GM12878 (cell line): ENCODE measurements at regions not wholly inside any gene's neighbourhood (a gene's known extent, or its start where the extent isn't known, plus 50 kb on each side); places are given as distances from the start of the nearest gene placed in this dataset.

Source experiments
- BACH1 ChIP-seq: fragments of 450-650 bp; IDR thresholded peaks from 2 replicates; pipeline ENCODE4 v1.6.1; 2017; ENCODE audit warnings: mild to moderate bottlenecking, borderline replicate concordance
- SRF ChIP-seq, 2 experiments: IDR thresholded peaks; 2 replicates each; pipeline ENCODE4 v1.6.1; 2011; ENCODE audit warnings: low read depth in 2 of 2, low read length in 2 of 2, mild to moderate bottlenecking in 1 of 2, moderate library complexity in 1 of 2
- TAF1 ChIP-seq: IDR thresholded peaks from 2 replicates; pipeline ENCODE4 v1.6.1; 2011; ENCODE audit warnings: mild to moderate bottlenecking, low read depth, low read length, borderline replicate concordance
- TF ChIP-seq, protein P1 (sequence below): IDR thresholded peaks from 2 replicates; pipeline ENCODE4 v1.6.1; 2012; ENCODE audit warnings: low read depth, low read length, improper control_type of control experiment

DNA sequence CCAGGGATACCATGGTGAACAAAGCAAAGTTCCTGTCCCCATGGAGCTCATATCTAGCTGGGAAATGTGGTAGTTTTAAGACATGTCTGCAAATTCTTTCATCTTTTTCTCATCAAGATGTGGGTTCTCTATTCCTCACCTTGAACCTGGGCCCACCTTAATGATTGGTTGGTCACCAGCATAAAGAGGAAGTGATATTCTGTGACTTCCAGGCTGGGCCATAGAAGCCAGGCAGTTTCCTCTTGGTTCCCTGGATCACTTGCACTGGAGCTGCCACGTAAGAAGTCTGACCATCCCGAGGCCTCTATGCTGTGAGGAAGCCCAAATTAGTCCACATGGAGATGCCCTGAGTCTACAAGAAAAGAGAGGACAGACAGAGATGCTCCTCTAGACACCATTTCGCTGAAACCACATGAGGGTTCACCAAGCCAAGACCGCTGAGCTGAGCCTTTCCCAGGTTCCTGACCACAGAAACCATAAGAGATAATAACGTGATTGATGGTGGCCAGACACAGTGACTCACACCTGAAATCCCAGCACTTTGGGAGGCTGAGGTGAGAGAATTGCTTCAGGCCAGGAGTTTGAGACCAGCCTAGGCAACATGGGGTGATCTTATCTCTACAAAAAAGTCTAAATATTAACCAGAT, 119.5 kb upstream of the ISX start:
- TF ChIP-seq, protein P1, sequence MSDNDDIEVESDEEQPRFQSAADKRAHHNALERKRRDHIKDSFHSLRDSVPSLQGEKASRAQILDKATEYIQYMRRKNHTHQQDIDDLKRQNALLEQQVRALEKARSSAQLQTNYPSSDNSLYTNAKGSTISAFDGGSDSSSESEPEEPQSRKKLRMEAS = no peak
- TF ChIP-seq TAF1 = no peak
- TF ChIP-seq BACH1 = no peak
- no peak for TF ChIP-seq SRF (IDR thresholded peaks at IDR 0.05; ENCODE audit: low read depth in 2 of 2, low read length in 2 of 2)
